Caco-2 (cell line): ENCODE measurements at regions not wholly inside any gene's neighbourhood (a gene's known extent, or its start where the extent isn't known, plus 50 kb on each side); places are given as distances from the start of the nearest gene placed in this dataset.
"Not testable (repeated sequence)": the region's sequence is repeated elsewhere in the genome, so short reads cannot be mapped to it uniquely, and the experiment has no call there.

Experiments used
- BruUV-seq: library from RNA; stranded (reverse); fragments of 400-500 nt; replicated peaks from 2 replicates; lab custom pipeline; 2021; lab: Mats Ljungman, UMichigan
- CTCF ChIA-PET: fragments of 300-600 bp; sonication (Branson Sonifier 250); formaldehyde crosslinking; loops from one replicate; lab custom pipeline; 2022; ENCODE audit warnings: antibody characterized with exemption; lab: Charles Lee
- POLR2A ChIA-PET: fragments of 300-600 bp; sonication (Branson Sonifier 250); formaldehyde crosslinking; loops from one replicate; lab custom pipeline; 2022; ENCODE audit warnings: antibody characterized with exemption; lab: Charles Lee
- DNase-seq, 2 experiments: peaks; one replicate each; pipeline versions ENCODE4 v3.0.0 to v3.0.0-alpha.2; 2020 to 2022
- H3K27me3 ChIP-seq: replicated peaks from 2 replicates; pipeline ENCODE4 v1.6.0; 2011; ENCODE audit warnings: low read length; ENCODE audit not compliant: control insufficient read depth, insufficient read depth
- H3K36me3 ChIP-seq: 2 replicates; pipeline ENCODE4 v1.5.1; 2011; ENCODE audit warnings: low read length; ENCODE audit not compliant: control insufficient read depth, insufficient read depth
- H3K4me1 ChIP-seq: fragments of 250-450 bp; sonication (Bioruptor Pico); 2 replicates; pipeline ENCODE4 v1.5.1; 2020; ENCODE audit warnings: mild to moderate bottlenecking
- H3K4me3 ChIP-seq: 2 replicates; pipeline ENCODE4 v1.5.1; 2011; ENCODE audit warnings: low read depth, mild to moderate bottlenecking, control low read depth, low read length
- H3K9me3 ChIP-seq: fragments of 250-450 bp; sonication (Bioruptor Pico); 2 replicates; pipeline ENCODE4 v1.5.1; 2020; ENCODE audit warnings: mild to moderate bottlenecking, moderate library complexity
- H3K27ac Mint-ChIP-seq: one replicate; pipeline ENCODE4 v1.8.0; 2022; ENCODE audit warnings: mixed read lengths; ENCODE audit not compliant: unreplicated experiment
- H3K27me3 Mint-ChIP-seq: one replicate; pipeline ENCODE4 v1.8.0; 2022; ENCODE audit warnings: mixed read lengths; ENCODE audit not compliant: insufficient read depth, unreplicated experiment
- H3K36me3 Mint-ChIP-seq: one replicate; pipeline ENCODE4 v1.8.0; 2022; ENCODE audit warnings: mild to moderate bottlenecking, mixed read lengths; ENCODE audit not compliant: insufficient read depth, unreplicated experiment
- H3K4me1 Mint-ChIP-seq: one replicate; pipeline ENCODE4 v1.8.0; 2022; ENCODE audit warnings: low read depth, mixed read lengths; ENCODE audit not compliant: unreplicated experiment
- H3K4me3 Mint-ChIP-seq: one replicate; pipeline ENCODE4 v1.8.0; 2022; ENCODE audit warnings: mild to moderate bottlenecking, moderate library complexity, mixed read lengths; ENCODE audit not compliant: unreplicated experiment
- H3K9me3 Mint-ChIP-seq: one replicate; pipeline ENCODE4 v1.8.0; 2022; ENCODE audit warnings: mixed read lengths; ENCODE audit not compliant: unreplicated experiment
- intact Hi-C: fragments of 100-400 bp; cut with micrococcal nuclease; formaldehyde crosslinking; loops from one replicate; pipeline ENCODE4 v1.10.0; 2022; ENCODE audit not compliant: unreplicated experiment

- DNase-seq, H3K36me3 Mint-ChIP-seq, intact Hi-C loops, H3K36me3 ChIP-seq, H3K27ac Mint-ChIP-seq, H3K4me3 Mint-ChIP-seq, H3K4me1 Mint-ChIP-seq, H3K4me1 ChIP-seq, POLR2A ChIA-PET, H3K9me3 Mint-ChIP-seq, BruUV-seq, H3K27me3 ChIP-seq, H3K27me3 Mint-ChIP-seq, CTCF ChIA-PET, H3K4me3 ChIP-seq, H3K9me3 ChIP-seq: not testable (repeated sequence)
Observed at GRCh38 chr9:38968651-38969374, 248.9 kb upstream of the FAM240B start.

GRCh38 chr9:38967866-38968265, 247.9 kb upstream of the FAM240B start:
- H3K27me3 Mint-ChIP-seq, H3K27ac Mint-ChIP-seq, POLR2A ChIA-PET, DNase-seq, H3K4me1 Mint-ChIP-seq, H3K9me3 ChIP-seq, H3K4me3 Mint-ChIP-seq, H3K9me3 Mint-ChIP-seq, H3K36me3 Mint-ChIP-seq, intact Hi-C loops, BruUV-seq, CTCF ChIA-PET, H3K4me3 ChIP-seq, H3K4me1 ChIP-seq, H3K27me3 ChIP-seq, H3K36me3 ChIP-seq: not testable (repeated sequence)

GRCh38 chr9:38967285-38967684, 247.4 kb upstream of the FAM240B start:
- CTCF ChIA-PET, DNase-seq, H3K4me1 Mint-ChIP-seq, H3K4me3 ChIP-seq, H3K4me3 Mint-ChIP-seq, H3K9me3 Mint-ChIP-seq, BruUV-seq, H3K4me1 ChIP-seq, H3K36me3 ChIP-seq, intact Hi-C loops, H3K9me3 ChIP-seq, POLR2A ChIA-PET, H3K27ac Mint-ChIP-seq, H3K27me3 Mint-ChIP-seq, H3K27me3 ChIP-seq, H3K36me3 Mint-ChIP-seq: not testable (repeated sequence)

DNA sequence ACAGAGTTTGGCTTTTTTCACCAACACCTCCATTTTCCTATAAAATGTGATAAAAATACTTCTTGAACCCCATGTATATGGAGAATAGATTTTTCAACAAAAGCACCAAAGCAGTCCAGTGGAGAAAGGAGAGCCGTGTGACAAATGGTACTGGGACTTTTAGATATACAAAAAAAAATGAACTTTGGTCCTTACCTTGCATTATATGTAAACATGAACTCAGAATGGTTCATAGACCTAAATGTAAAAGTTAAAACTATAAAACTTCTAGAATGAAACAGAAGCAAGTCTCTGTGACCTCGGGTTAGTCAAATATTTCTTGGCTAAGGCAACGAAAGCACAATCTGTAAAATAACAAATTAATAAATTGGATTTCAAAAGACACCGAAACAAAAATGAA, 239.9 kb upstream of the FAM240B start:
- H3K4me3 ChIP-seq, BruUV-seq, intact Hi-C loops, H3K27me3 ChIP-seq, H3K27ac Mint-ChIP-seq, H3K27me3 Mint-ChIP-seq, POLR2A ChIA-PET, H3K9me3 ChIP-seq, H3K4me1 ChIP-seq, H3K9me3 Mint-ChIP-seq, CTCF ChIA-PET, H3K36me3 Mint-ChIP-seq, DNase-seq, H3K4me3 Mint-ChIP-seq, H3K36me3 ChIP-seq, H3K4me1 Mint-ChIP-seq: not testable (repeated sequence)

DNA sequence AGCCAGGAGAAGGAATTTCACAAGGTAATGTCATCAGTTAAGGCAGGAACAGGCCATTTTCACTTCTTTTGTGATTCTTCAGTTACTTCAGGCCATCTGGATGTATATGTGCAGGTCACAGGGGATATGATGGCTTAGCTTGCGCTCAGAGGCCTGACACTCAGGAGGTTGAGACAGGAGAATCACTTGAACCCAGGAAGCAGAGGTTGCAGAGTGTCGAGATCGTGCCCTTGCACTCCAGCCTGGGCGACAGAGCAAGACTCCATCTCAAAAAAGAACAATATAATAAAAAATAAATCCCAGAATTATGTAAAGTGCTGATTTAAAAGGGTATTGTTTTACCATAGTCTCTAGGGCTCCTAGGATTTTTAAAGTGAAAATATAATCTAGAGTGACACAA, 235.9 kb upstream of the FAM240B start:
- H3K4me1 ChIP-seq, POLR2A ChIA-PET, CTCF ChIA-PET, H3K4me3 ChIP-seq, H3K27me3 Mint-ChIP-seq, H3K36me3 ChIP-seq, H3K4me3 Mint-ChIP-seq, H3K9me3 Mint-ChIP-seq, H3K27ac Mint-ChIP-seq, H3K9me3 ChIP-seq, intact Hi-C loops, H3K36me3 Mint-ChIP-seq, H3K4me1 Mint-ChIP-seq, BruUV-seq, DNase-seq, H3K27me3 ChIP-seq: not testable (repeated sequence)

DNA sequence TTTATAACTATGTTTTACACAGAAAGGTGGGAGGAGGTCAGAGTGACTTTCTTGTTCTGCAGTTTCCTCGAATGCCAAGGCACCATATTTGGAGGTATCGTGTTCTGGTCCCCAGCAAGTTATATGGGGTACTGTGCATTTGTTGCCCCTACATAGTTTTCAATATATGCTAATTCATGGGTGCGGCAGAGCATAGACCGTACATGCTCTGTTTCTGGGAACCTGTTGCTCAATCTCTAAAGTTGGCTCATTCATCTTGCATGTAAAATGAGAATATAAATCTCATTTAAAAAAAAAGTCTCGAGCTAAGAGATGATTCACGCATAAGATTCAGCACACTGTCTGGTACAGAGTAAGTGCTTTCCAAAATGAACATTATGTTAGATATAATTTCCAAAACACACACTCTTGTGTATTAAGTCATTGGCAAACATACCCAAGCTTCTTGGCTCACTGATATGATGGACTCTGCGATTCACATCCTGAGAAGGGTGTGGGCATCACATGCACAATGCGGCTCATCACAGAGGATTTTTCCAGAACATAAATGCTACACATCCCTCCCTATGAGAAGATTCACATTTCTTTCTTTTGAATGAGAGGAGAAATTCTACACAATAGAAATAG, 232.9 kb upstream of the FAM240B start:
- H3K36me3 Mint-ChIP-seq, H3K4me1 ChIP-seq, BruUV-seq, H3K27me3 ChIP-seq, H3K4me1 Mint-ChIP-seq, intact Hi-C loops, CTCF ChIA-PET, H3K4me3 Mint-ChIP-seq, POLR2A ChIA-PET, H3K27me3 Mint-ChIP-seq, H3K9me3 ChIP-seq, H3K9me3 Mint-ChIP-seq, H3K36me3 ChIP-seq, DNase-seq, H3K27ac Mint-ChIP-seq, H3K4me3 ChIP-seq: not testable (repeated sequence)

- H3K4me1 ChIP-seq, H3K4me3 ChIP-seq, H3K4me1 Mint-ChIP-seq, H3K27me3 ChIP-seq, DNase-seq, H3K9me3 Mint-ChIP-seq, H3K36me3 Mint-ChIP-seq, BruUV-seq, H3K4me3 Mint-ChIP-seq, POLR2A ChIA-PET, CTCF ChIA-PET, H3K36me3 ChIP-seq, H3K27me3 Mint-ChIP-seq, intact Hi-C loops, H3K27ac Mint-ChIP-seq, H3K9me3 ChIP-seq: not testable (repeated sequence)
Observed at GRCh38 chr9:38945929-38946570, 226.1 kb upstream of the FAM240B start.
